ENCODE measurements at regions not wholly inside any gene's neighbourhood (a gene's known extent, or its start where the extent isn't known, plus 50 kb on each side); places are given as distances from the start of the nearest gene placed in this dataset.
"Not testable (repeated sequence)": the region's sequence is repeated elsewhere in the genome, so short reads cannot be mapped to it uniquely, and the experiment has no call there.

DNA sequence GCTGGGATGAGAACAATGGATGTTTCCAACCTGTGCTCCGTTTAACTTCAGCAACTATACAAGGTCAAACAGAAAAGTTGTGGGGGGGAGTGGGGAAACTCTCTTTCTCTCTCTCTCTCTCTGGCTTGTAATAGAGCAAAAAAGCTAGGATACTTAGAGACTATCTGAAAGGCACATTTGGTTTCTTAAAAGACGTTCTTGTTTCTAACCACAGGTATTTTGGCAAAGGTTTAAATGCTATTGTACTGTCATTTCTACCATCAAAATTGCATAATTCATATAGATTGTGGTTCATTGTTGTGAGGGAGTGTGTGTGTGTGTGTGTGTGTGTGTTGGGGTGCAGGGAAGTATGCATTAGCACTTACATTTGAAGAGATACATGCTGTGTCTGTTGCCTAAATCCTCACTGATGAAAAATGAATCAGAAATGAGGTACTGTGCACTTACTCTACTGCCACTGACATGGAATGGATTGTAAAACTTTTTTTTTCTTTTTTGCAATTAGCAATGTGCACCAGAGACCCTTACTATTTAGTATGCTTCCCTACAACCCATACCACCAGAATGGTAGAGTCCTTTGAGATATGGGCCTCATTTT, 841.0 kb upstream of the PIK3C3 start:
- DNase-seq, result no peak

GRCh38 chr18:41099451-41099850, 855.6 kb upstream of the PIK3C3 start:
- no peak for DNase-seq

GRCh38 chr18:41096504-41096903, 858.5 kb upstream of the PIK3C3 start:
- DNase-seq, result no peak

DNA sequence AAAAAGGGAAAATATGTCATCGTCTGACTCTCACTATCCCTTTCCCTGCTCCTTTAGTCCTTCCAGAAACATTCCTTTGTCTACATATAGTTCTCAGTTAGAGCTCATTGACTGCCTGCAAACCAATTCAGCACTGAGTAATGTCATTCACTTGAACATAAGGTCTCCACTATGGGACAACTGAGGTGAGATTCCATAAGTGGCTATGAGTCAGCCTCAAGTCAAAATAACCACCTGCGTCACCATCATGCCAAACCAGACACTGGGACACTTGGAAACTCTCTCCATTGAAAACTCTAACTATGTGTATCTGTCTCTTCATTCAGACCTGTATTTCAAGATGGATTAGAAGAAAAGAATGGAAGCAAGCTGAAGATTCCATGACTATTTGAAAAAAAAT, 878.0 kb upstream of the PIK3C3 start:
- DNase-seq, result no peak

- DNase-seq, result no peak
These were observed 879.8 kb upstream of the PIK3C3 start for GRCh38 chr18:41075212-41075611.

DNA sequence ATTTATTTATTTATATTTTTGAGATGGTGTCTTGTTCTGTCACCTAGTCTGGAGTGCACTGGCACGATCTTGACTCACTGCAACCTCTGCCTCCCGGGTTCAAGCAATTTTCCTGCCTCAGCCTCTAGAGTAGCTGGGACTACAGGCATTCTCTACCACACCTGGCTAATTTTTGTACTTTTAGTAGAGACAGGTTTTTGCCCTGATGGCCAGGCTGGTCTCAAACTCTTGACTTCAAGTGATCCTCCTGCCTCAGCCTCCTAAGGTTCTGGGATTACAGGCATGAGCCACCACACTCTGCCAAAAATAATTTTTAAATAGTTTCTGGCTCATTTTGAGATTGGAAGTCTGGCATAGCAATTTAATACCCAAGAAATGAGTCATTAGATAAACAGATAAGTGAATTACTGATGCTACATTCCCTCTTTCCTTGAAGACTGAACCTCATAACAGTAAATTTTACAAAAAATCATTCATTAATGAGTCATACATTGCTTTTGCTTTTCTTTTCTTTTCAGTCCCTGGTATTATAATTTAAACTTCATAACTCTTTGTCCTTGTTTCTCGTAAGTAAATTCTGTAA, 881.6 kb upstream of the PIK3C3 start:
- no peak for DNase-seq

DNA sequence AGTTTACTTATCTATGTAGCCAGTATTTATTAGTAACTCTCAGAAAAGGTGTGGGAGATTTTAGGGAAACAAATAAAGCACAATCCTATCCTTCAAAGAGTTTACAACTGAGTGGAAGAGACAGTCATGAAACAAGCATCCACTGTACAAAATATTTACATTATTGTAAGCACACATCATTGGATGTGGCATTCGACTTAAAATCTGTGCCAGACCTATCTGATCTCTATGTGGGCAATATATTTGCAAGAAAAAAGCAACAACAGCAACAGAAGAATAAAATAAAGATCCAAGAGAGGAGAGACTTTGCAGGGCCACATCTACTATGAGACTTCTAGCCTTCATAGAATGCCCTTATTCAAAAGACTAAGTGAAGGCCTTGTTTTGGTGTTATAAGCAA, 882.1 kb upstream of the PIK3C3 start:
- no peak for DNase-seq

DNA sequence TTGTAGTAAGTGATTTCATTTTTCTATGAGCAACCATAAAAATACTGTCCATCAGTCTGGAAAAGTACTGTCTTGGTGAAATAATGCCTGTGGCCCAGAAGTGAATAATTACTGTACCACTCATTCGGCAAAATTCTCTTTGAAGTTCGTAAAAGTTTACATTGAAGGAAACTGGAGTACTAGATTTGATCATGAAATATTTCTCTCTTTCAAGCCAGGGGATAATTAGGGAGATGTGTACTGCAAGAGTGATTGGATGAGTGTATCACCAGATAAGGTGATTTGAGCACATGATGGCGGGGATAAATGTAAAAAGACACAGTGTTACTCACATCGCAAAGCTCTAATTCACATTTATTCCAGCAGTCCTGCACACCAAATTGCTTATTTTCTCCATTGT, 883.2 kb upstream of the PIK3C3 start:
- no peak for DNase-seq

DNA sequence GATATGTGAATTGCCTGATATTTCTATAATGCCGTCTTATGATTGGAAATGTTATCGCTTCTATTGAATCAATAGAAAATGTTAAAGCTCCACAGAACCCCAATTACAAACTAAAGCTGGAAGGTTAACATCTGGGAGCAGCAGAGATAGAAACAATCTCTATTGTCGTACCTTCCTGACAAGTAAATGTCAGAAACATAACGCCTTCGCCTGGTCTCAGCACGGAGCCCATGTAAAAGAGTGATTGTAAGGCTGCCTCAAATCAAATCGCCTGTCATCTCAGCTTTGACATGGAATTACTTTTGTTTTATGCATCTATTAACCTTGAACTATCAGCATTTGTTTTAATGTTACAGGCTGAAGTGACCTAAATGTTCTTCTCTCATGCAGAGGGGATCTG, 885.9 kb upstream of the PIK3C3 start:
- DNase-seq, result no peak

GRCh38 chr18:41064916-41065315, 890.1 kb upstream of the PIK3C3 start:
- DNase-seq, result no peak

- no peak for DNase-seq
These were observed 894.1 kb upstream of the PIK3C3 start for GRCh38 chr18:41060967-41061366.

DNA sequence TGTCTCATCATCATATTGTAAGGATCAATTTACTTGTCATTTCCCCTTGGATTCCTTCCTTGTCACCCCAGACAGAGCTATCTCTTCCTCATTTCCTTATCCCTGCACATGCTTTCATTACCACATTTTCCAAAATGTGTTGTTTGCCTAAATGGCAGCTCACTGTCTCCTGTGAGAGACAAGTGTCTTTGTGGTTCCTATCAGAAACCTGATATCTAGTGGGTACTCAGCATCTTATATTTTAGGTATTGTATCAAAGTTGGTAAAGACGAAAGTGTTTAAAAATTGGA, 896.0 kb upstream of the PIK3C3 start:
- DNase-seq, result no peak

DNA sequence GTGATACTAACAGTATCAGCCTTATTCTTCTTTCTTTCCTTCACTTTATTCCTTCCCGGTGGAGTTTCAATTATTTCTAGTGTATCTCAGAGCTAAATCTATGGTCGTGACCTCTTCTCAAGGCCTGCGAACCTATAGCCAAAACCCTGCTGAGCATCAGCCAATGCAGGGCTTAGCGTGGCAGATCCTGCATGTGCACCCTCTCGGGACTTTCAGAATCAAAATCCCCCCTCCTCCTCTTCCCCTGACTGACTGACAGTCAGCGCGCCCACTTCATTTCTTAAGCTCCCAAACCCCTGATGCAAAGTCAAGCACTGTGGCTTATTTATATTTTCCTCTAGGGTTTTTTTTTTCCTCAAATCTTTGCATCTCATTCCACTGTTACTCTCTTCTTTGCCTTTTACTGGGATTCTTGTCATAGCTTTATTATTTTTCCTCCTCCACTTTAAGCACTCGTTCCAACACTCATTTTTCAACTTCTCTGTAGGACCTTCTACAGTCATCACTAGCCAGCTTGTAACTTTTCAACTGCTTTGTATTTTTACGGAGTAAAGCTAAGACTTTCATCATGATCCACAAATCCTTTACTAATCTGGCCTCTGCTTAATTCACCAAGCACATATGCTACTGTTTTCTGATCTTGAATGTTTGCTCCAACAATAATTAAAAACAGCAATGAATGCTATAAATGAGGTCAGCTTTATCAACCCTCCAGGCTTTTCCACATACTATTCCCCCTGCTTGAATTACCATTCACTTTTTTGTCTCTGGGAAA, 896.5 kb upstream of the PIK3C3 start:
- DNase-seq, result no peak

DNA sequence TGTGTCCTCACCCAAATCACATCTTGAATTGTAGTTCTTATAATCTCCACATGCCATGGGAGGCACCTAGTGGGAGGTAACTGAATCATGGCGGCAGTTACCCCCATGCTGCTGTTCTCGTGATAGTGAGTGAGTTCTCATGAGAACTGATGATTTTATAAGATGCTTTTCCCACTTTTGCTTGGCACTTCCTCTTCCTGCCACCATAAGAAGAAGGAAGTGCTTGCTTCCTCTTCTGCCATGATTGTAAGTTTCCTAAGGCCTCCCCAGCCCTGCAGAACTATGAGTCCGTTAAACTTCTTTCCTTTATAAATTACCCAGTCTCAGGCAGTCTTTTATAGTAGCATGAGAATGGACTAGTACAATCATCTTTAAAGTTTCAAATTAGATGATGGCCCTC, 902.4 kb upstream of the PIK3C3 start:
- DNase-seq, result no peak

DNA sequence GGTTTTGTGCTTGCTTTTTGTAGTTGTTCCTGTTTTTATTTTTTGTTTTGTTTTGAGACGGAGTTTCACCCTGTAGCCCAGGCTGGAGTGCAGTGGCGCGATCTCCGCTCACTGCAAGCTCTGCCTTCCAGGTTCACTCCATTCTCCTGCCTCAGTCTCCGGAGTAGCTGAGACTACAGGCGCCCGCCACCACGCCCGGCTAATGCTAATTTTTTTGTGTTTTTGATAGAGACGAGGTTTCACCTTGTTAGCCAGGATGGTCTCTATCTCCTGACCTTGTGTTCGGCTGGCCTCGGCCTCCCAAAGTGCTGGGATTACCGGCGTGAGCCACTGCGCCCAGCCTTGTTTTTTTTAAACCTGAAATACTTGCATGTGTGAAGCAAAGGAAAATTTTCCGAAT, 908.8 kb upstream of the PIK3C3 start:
- not testable (repeated sequence) for DNase-seq

DNA sequence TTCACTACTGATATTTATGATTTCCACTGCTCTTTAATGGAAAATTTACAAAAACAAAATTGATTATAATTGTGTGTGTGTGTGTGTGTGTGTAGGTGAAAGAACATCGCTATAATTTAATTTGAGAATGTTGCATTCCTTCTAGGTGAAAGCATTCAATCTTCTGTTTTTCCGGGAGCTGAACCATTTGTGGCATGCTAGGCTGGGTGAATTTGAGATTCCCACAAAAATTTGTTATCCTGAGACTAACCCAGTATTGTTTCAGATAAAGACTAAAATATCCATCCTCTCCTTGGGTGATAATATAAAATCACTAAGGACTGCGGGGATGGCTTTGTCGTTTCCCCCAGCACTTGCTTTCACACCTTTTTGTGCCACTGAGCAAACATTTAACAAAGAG, 911.2 kb upstream of the PIK3C3 start:
- DNase-seq, result no peak

DNA sequence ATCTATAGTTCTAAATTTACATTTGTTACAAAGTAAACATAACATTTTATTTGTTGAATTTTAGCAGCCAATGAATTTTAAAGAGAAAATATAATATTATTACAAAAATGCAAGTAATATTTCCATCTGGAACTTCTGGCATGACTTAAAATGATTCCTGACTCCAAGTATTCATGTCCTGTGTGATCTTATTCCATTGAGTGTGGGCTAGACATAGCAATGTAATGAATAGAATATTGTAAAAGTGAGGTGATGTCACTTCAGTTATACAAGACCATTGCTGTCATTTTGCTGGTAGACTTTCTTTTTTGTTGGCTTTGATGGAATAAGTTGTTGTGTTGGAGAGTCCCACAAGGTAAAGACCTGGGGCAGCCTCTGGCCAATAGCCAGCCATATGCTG, 912.2 kb upstream of the PIK3C3 start:
- DNase-seq, result no peak

DNA sequence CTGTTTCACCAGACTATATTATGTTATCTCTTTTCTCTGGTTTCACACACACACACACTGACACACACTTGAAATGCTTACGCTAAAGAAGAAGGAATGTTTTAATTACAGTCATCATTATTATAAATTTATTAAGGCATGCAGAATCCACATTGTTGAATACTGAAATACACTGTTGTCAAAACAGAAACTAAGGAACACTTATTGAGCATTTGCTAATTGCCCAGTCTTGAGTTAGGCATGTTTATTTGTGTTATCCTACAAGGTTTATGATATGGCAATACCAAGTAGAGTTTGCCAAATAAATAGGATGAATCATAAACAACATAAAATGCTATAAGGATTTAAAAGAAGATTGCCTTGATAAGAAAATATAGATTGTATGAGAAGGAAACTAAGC, 917.0 kb upstream of the PIK3C3 start:
- no peak for DNase-seq

DNA sequence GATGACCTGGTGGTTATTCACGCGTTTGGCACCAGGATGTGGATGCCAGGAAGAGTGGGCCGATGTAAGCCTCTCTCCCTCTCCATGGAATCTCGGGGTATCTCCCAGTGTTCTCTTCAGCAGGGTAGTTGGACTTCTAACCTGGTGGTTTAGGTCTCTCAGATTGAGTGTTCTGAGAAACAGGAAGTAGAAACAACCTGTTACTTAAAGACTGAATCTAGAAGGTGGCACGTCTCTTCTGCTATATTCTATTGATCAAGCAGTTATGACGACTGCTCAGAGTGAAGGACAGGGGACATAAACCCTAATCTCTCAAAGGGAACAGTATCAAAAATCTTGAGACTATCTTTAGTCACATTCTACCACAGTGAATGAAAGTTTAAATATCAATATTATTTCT, 918.7 kb upstream of the PIK3C3 start:
- DNase-seq, result no peak

- DNase-seq, result no peak
These were observed 920.6 kb upstream of the PIK3C3 start for GRCh38 chr18:41034413-41034812.

DNA sequence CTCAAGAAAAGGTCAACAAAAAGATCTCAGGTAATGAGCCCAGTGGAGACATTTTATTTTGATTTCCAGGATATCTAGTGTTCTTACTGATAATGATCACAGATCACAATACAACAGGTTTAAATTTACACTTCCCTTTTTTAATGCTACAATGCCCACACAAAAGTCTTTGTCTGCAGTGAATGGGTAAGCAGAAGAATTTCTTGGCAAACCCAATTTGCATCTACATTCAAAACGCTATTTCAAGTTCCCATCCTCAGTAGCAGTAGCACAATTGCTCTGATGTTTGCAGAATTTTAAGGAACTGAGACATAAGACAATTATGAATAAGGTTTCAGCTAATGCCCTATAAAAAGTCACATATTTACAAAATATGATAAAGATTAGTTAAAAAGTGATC, 929.4 kb upstream of the PIK3C3 start:
- no peak for DNase-seq

GRCh38 chr18:41024792-41025191, 930.2 kb upstream of the PIK3C3 start:
- no peak for DNase-seq

DNA sequence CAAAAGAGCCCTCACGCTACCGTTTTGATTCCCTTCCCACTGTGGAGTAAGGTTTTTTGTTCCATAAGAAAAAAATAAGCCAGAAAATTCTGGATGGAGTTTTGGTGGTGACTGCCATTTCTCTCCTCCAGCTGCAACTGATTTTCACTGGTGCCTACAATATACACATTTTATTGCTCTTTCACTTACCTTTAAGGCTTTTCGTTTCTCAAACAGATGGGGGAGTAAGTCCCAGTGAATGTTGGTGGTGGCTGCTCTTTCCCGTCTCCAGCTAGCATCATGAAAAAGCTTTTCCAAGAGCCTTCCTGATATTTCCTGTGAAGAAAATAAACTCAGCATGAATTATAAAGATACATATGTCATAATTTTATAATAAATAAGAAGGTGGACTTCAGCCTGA, 932.5 kb upstream of the PIK3C3 start:
- DNase-seq, result no peak

GRCh38 chr18:41021089-41021488, 933.9 kb upstream of the PIK3C3 start:
- no peak for DNase-seq

- DNase-seq, result no peak
These were observed 942.8 kb upstream of the PIK3C3 start for GRCh38 chr18:41012194-41012593.

All from NCI-H1048 (cell line).